ENCODE measurements at regions not wholly inside any gene's neighbourhood (a gene's known extent, or its start where the extent isn't known, plus 50 kb on each side); places are given as distances from the start of the nearest gene placed in this dataset.
"Not testable (repeated sequence)": the region's sequence is repeated elsewhere in the genome, so short reads cannot be mapped to it uniquely, and the experiment has no call there.

DNA sequence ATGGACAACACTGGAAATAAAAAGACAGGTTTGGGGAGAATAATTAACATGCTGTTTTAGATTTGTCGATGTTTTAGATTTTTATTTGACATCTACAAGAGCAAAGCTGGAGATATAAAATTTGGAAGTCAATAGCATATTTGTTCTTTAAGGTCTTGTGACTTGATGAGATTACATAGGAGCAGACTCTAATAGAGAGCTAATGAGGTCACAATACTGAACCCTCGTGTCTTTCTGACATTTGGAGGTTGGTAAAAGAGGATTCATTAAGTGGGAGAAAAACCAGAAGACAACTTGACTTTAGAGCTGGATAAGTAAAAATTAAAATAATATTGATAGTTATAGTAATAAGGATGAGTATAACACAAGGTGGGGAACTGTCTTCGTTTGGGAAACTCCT is 322.7 kb upstream of the SEMA6A start:
- no peak for DNase-seq (ENCODE audit: low read depth in 4 of 4, low spot score in 3 of 4)

DNA sequence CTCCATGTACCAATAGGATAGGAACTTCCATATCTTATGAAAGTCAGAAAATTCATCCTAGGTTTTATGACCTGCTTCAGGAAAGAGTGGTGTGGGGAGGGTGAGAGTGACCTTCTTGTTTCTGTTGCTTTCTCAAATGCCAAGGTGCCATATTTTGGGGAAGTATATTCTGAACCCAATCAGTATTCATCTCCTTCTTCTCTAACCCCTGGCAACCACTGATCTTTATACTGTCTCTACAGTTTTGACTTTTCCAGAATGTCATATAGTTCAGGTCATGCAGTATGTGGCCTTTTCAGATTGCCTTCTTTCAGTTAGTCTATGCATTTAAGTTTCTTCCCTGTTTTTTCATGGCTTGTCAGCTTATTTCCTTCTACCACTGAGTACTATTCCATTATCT is 321.4 kb upstream of the SEMA6A start:
- DNase-seq (ENCODE audit: low read depth in 4 of 4, low spot score in 3 of 4): no peak

DNA sequence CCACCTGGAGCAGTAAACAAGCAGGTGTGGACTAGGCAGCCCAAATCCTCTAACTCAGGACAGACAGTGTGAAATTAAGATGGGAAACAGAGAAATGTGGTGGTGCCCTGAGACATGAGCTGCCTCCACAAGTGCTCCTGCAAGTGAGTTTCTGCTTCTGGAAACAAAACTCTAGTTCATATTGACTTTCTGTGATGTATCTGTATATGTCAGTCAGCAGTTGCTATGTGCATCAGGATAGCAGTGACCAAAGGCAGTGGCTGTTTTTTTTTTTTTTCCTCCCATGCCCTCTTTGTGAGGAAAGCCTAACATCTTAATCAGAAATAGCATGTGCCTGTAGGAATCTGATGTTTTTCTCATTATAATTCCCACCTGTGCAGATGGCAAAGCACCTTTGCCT is 318.4 kb upstream of the SEMA6A start:
- DNase-seq (ENCODE audit: low read depth in 4 of 4, low spot score in 3 of 4): no peak

DNA sequence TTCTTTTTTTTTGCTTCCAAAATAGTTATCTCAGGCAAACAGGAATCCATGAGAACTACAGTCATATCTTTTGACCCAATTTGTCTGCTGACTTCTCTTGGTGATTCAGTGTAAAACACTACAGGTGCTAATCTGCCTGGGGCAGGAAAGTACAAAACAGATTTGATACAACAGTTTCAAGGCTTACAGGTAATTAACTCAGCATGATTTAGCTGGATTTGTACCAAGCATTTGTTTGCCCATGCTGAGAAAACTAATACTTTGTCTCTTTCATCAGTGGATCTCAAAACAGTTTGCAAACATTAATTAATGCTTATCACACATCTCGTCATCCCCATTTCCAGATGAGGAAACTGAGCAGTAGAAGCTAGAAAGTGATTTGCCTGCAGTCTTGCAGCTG is 312.5 kb upstream of the SEMA6A start:
- no peak for DNase-seq (ENCODE audit: low read depth in 4 of 4, low spot score in 3 of 4)

DNA sequence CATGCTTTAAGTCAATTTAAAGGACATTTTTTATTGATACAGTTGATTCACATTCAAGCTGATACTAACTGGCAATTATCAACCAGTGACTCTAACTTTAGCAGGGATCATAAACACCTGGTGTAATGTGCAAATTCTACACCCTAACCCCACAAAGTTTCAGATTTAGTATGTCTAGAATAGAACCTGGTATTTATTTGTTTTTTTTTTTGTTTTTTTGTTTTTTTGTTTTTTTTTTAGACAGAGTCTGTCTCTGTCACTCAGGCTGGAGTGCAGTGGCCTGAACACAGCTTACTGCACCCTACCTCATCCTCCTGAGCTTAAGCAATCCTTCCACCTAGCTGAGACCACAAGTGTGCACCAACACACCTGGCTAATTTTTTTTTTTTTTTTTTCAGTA is 311.2 kb upstream of the SEMA6A start:
- DNase-seq (ENCODE audit: low read depth in 4 of 4, low spot score in 3 of 4): no peak

DNA sequence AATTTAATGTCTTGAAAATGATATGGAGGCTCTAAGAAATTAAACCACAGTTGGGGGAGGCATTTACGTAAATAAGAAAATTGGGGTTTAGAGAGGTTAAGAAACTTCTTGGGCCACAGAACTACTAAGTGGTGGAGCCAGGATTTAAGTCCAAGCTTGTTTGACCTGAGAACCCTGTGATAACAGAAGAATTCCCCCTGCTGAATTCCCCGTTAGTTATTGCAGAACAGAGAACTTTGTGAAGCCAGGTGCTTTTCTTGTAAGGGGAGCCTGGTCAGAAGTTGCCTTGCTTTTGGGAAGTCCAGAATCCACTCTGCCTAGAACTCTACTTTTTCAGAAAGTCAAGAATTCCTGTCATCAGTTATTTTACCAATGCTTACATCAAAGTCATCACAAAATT is 309.3 kb upstream of the SEMA6A start:
- DNase-seq (ENCODE audit: low read depth in 4 of 4, low spot score in 3 of 4): no peak

DNA sequence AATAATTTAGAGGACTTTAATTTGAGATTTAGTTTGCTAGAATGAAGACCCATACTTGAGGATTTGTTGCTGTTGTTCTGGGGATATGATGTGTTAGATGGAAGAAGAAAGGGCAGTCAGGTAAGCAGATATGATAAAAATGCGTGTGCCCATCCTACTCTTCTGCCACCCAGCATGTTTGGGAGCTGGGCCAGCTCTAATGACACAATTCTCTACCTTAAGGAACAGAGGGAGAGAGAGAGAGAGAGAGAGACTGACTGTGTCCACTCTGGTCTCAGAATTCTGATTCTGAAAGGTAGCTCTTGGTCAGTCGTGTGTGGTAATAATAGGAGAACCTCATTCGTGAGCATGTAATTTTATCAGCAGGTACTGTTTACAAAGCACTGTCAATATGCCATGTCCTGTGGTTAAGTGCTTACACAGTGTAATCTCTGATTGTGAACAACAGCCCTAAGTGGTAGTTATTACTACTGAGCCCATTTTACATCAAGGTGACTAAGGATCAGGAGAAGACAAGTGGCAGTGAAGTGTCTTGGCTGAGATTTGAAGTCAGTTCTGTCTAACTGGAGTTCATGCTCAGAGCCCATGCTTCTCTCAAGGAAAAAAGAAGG is 307.4 kb upstream of the SEMA6A start:
- DNase-seq (ENCODE audit: low read depth in 4 of 4, low spot score in 3 of 4): no peak

DNA sequence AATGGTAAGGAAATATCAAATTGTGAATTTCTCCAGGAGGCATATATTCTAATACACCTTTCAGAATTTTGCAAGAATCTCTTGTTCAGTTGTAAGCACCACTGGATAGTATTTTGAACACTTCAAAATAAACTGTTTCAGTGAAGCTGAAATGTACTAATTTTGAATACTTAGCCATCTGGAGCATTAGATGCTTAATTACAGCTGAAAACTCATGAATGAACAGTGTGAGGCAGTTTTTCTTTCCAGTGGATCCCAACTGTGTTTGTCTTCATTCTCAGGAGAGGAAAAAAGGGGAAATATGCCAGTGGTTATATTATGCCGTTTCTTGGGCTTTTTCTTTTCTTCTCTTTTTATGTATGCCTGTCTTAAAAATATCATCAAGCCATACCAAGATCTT is 306.0 kb upstream of the SEMA6A start:
- DNase-seq (ENCODE audit: low read depth in 4 of 4, low spot score in 3 of 4): no peak

DNA sequence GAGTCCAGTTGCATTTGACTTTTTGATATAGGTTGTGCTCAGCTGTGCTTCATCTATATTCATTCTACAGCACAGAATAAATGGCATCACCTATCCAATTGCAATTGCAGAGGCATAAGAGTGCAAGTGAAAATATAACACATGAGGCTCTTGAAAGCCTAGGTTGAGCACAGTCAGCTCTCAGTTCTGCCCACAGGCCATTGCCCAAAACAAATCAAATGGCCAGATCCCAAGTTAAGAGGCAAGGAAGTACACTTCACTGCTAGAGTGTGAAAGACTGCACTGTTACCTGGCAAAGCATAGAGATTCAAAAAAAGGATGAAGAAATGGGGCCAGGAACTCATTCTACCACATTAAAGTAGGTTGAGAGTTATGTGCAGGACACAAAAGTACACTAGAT is 305.5 kb upstream of the SEMA6A start:
- no peak for DNase-seq (ENCODE audit: low read depth in 4 of 4, low spot score in 3 of 4)

DNA sequence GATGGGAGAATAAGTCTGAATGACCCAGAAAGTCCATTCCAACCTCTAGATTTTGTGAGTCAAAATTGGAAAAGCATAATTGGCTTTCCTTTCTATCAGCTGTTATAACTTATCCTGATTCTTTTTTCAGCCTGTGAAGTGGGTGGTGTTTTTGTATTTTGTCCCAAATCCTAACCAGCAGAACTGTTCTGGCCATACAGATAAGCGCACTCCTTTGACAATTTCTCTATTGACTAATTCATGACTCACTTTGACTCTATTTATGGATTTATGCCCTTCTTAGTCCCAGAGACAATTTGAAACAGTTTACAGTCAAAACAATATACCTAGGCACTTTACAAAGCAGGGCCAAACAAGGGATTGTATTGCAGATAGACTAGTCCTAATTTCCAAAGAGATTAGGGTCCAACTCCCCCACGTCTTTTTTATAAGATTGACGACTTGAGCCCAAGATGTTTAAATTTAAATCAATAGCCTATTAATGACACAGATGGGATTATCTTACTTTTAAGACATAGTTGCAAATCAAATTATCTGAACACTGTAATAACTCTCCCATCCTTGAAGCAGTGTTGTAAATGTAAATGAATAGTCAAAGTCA is 301.7 kb upstream of the SEMA6A start:
- no peak for DNase-seq (ENCODE audit: low read depth in 4 of 4, low spot score in 3 of 4)

DNA sequence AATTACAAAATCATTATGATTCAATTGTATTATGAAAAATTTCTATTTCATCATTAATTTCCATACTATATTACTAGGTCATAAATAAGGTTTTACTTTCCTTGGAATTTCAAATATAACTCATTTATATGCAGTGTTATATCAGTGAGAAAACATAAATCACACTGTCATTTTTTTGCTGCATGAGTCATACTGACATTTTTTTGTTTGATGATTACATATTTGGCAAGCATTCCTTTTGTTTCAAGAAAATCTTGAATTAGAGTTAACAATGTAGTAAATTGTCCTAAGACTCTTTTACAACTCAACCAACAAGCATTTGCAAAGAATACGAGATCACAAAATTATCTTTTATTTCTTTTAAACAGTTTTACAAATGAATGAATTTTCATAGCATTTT is 298.4 kb upstream of the SEMA6A start:
- DNase-seq (ENCODE audit: low read depth in 4 of 4, low spot score in 3 of 4): no peak

DNA sequence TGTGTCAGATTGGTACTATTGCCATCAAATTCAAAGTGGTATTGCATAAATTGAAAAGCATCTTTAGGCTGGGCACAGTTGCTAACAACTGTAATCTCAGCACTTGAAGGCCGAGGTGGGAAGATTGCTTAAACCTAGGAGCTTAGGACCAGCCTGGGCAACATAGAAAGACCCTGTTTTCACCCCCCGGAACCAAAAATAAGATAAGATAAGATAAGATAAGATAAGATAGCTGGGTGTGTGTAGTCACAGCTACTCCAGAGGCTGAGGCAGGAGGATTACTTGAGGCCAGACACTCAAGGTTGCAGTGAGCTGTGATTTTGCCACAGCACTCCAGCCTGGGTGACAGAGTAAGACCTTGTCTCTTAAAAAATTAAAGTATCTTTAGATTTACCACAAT is 297.9 kb upstream of the SEMA6A start:
- no peak for DNase-seq (ENCODE audit: low read depth in 4 of 4, low spot score in 3 of 4)

DNA sequence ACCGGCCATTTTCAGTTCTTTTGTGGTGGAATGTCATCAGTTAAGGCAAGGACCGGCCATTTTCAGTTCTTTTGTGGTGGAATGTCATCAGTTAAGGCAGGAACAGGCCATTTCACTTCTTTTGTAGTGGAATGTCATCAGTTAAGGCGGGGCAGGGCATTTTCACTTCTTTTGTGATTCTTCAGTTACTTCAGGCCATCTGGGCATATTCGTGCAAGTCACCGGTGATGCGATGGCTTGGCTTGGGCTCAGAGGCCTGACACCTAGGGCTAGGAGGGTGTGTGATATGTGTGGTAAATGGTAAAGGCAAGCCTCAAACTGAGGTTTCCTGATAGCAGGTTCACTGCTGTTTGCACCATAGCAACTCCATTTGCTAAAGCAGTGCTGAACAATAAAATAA is 293.2 kb upstream of the SEMA6A start:
- not testable (repeated sequence) for DNase-seq (ENCODE audit: low read depth in 4 of 4, low spot score in 3 of 4)

DNA sequence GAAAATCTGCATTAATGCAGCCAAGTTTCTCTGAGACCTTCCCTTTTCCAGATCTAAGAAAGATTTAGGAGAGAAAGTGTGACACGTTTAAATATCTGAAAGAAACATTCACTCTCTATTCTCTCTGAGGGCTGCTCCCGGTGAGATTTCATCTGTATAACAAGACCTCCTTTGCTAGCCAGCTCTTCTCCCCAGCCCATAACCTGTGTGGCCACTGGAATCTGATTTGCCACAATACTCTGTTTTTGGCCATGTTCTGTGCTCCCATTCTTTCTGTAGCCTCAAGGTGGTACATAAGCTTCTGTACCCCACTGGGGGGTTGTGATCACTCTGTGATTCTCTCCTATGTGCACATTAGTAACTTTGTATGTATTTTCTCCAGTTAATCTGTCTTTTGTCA is 291.0 kb upstream of the SEMA6A start:
- DNase-seq (ENCODE audit: low read depth in 4 of 4, low spot score in 3 of 4): no peak

DNA sequence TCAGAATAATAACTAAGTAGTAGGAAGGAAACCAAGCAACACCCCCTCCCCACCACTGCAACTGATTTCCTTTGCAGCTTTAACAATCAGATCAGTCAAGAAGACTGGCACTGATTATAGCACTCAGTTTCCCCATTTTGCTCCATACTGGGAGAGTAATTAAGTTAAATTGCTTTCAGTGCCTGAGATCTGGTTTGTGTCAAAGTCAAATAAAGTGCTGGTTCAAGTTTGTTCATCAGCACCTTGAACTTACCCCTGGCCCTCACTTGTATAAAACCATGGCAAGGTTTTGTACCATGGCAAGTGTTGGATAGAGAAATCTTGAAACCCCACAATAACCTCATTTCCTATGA is 290.2 kb upstream of the SEMA6A start:
- DNase-seq (ENCODE audit: low read depth in 4 of 4, low spot score in 3 of 4): no peak

DNA sequence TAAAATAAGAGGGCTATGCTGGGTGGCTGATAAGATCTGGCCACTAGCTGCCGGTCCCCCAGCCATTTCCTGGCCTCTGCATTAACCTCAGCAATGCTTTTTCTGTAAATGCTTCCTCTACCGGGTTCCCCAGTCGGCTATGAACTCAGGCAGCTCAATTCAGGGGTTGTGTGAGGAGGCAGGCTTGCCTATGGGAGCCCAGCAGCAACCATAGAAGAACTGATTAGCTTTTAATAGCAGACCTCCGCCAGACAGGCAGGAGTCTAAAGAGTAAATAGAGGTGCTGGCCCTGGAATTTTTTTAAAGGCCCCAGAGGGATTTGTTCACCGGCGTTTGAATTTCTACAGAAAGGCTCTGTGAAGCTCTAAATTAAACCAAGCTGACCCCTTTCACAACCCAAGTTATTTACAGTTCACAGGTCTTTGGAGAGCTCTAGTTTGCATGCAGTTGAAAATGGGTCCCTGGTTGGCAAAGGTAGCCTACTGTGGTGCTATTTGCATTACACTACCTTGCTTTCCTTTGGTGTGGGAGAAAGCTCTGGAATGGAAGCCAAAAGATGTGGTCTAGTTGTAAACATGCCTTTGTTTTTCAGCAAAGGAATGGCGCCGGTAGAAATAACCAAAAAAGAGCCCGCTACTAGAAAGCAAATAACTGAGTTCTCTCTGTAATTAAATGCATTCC is 289.7 kb upstream of the SEMA6A start:
- DNase-seq (ENCODE audit: low read depth in 4 of 4, low spot score in 3 of 4): no peak

DNA sequence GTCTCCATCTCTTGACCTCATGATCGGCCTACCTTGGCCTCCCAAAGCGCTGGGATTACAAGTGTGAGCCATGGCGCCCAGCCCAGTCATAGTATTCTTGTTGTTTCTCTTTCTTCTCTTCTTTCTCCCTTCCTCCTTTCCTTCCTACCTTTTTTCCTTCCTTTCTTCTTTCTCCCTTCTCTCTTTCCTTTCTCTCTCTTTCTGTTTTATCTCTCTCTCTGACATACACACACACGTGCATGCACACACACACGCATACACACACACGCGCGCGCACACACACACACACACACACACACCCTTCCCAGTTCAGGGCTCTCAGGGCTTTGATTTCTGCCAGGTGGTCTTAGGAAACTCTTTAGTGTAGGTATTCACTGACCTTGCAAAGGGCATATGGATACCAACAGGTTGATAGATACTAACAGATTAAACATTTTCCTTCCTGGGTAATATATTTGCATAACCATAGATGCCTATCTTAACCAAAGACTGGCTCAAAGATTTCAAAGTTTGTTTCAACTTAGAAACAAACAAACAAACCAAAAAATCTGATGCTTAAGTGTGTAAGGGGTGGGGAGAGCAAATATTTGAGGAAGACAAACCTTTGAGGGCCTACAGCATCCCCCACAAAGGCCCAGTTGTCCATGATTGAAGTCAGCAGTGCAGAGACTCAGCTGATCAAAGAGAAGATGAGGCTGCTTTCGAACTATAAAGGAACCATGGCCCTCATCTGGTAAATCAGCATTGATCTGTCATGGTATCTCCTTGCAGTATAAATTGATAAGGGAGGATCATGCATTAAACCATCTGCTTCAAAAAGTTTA is 288.2 kb upstream of the SEMA6A start:
- DNase-seq (ENCODE audit: low read depth in 4 of 4, low spot score in 3 of 4): no peak

DNA sequence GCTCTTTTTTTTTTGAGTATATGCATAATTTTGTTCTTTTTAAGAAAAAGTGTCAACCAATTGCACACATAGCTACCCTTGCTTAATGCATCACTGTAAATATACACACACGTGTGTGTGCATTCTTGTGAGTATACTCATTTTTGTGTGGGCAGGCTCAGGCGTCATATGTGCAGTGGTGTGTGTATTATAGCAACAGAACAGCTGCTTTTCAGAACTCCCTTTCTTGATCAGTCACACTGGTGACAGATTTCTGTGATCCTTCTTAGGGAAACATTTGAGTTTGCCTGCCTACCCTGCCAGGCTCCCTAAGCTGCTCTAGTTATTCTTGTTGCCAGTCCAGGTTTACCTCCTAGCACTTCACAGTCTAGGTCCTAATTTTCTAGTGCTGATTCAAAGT is 287.0 kb upstream of the SEMA6A start:
- no peak for DNase-seq (ENCODE audit: low read depth in 4 of 4, low spot score in 3 of 4)

DNA sequence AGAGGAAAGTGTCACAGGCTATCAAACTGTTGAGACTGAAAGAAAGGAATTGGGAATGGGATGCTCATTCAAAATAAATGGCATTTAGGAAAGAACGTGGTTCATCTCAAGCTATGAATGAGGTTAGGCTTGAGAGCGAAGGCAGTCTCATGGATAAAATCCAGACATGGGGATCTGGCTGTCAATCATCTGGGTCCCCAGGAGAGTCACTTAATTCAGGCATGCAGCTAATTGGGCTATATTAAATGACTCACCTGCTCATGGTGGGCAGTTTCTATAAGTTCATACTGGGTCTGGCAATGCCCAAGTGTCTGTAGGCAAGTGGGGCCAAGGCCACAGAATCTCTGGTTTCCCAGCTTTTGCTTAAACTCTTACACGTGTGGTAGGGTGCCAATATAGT is 286.5 kb upstream of the SEMA6A start:
- no peak for DNase-seq (ENCODE audit: low read depth in 4 of 4, low spot score in 3 of 4)

DNA sequence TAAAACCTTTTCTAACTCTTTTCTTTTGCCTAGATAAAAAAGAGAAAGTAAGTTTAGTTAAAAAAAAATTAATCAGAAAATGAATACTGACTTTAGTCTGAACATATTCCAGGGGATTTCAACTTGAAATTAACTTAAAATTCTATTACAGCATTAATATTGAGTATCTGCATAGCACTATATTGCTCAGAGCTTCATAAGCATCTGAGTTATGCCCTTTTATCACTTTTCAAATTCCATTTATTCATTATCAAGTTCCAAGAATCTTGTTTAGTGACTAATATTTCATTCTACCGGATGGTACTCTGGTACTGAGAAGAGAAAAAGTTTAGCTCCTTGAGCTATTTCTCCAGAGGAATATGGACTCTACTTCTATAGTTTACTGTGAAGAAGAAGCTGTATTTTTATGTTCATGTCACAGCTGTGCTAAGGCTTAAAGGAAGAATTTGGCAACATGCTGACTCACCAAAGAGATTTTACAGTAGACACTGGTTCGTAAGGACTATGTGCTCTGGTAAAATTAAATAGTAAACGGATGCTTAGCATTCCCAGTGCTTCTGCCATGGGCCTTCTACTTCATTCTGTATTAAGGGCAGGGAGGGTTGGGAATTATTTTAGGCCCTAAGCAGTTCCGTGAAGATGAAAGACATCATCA is 285.2 kb upstream of the SEMA6A start:
- DNase-seq (ENCODE audit: low read depth in 4 of 4, low spot score in 3 of 4): no peak

DNA sequence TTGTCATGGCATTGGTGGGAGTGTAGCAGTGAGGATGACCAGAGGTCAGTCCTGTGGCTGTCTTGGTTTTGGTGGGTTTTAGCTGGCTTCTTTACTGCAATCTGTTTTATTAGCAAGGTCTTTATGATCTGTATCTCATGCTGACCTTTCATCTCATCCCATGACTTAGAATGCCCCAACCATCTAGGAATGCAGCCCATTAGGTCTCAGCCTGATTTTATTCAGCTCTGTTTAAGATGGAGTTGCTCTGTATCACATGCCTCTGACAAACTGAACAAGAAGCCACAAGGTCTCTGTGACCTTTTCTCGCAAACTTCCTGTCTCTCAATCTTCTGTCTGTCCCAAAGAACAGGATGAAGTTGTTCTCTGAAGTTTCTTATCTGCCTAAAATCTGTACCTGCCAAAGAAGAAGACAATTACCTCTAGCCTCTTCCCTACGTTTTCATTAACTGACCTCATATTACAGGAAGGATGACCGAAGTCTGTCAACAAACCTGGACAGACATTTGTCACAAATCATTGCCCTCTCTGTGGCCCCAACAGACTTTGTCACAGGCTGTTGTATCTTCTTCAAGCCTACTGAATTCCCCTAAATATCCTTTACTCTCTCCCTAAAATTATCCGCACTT is 284.2 kb upstream of the SEMA6A start:
- no peak for DNase-seq (ENCODE audit: low read depth in 4 of 4, low spot score in 3 of 4)

Measured in left renal pelvis (tissue), 4 donors.